GM21737 (cell line): ENCODE measurements at regions not wholly inside any gene's neighbourhood (a gene's known extent, or its start where the extent isn't known, plus 50 kb on each side); places are given as distances from the start of the nearest gene placed in this dataset.

ENCODE experiments used
- ATAC-seq: cut with Tn5 transposase; IDR thresholded peaks from one replicate; pipeline ENCODE4 v1.9.1; 2021; ENCODE audit warnings: mild to moderate bottlenecking, moderate library complexity; ENCODE audit not compliant: unreplicated experiment

- no peak for ATAC-seq
Observed at GRCh38 chr10:131480066-131480465, 168.5 kb upstream of the TCERG1L start.

GRCh38 chr10:131480861-131481260 lies 169.3 kb upstream of the TCERG1L start:
- ATAC-seq: no peak

- ATAC-seq: no peak
Observed at GRCh38 chr10:131485732-131486131, 174.2 kb upstream of the TCERG1L start.

GRCh38 chr10:131487822-131488221 lies 176.3 kb upstream of the TCERG1L start:
- no peak for ATAC-seq

GRCh38 chr10:131490991-131491594 lies 179.6 kb upstream of the TCERG1L start:
- no peak for ATAC-seq

GRCh38 chr10:131492211-131492857 lies 180.8 kb upstream of the TCERG1L start:
- ATAC-seq: no peak

- no peak for ATAC-seq
Observed at GRCh38 chr10:131493432-131493831, 181.9 kb upstream of the TCERG1L start.

GRCh38 chr10:131494451-131494850 lies 182.9 kb upstream of the TCERG1L start:
- ATAC-seq: no peak

GRCh38 chr10:131495224-131495623 lies 183.7 kb upstream of the TCERG1L start:
- ATAC-seq: no peak

GRCh38 chr10:131495892-131496291 lies 184.4 kb upstream of the TCERG1L start:
- ATAC-seq: no peak

GRCh38 chr10:131496351-131497052 lies 185.0 kb upstream of the TCERG1L start:
- no peak for ATAC-seq

- no peak for ATAC-seq
Observed at GRCh38 chr10:131499566-131499965, 188.0 kb upstream of the TCERG1L start.

GRCh38 chr10:131500181-131500580 lies 188.7 kb upstream of the TCERG1L start:
- no peak for ATAC-seq

GRCh38 chr10:131500892-131501291 lies 189.4 kb upstream of the TCERG1L start:
- ATAC-seq: no peak

GRCh38 chr10:131503992-131504391 lies 192.5 kb upstream of the TCERG1L start:
- no peak for ATAC-seq

GRCh38 chr10:131511391-131511790 lies 199.9 kb upstream of the TCERG1L start:
- ATAC-seq: no peak

- no peak for ATAC-seq
Observed at GRCh38 chr10:131512852-131513251, 201.3 kb upstream of the TCERG1L start.

GRCh38 chr10:131513445-131513844 lies 201.9 kb upstream of the TCERG1L start:
- no peak for ATAC-seq

GRCh38 chr10:131513901-131514300 lies 202.4 kb upstream of the TCERG1L start:
- no peak for ATAC-seq

- ATAC-seq: no peak
Observed at GRCh38 chr10:131514454-131514853, 202.9 kb upstream of the TCERG1L start.

- ATAC-seq: no peak
Observed at GRCh38 chr10:131516285-131516684, 204.8 kb upstream of the TCERG1L start.

- ATAC-seq: no peak
Observed at GRCh38 chr10:131517781-131518180, 206.3 kb upstream of the TCERG1L start.
